ENCODE measurements at regions not wholly inside any gene's neighbourhood (a gene's known extent, or its start where the extent isn't known, plus 50 kb on each side); places are given as distances from the start of the nearest gene placed in this dataset.

DNA sequence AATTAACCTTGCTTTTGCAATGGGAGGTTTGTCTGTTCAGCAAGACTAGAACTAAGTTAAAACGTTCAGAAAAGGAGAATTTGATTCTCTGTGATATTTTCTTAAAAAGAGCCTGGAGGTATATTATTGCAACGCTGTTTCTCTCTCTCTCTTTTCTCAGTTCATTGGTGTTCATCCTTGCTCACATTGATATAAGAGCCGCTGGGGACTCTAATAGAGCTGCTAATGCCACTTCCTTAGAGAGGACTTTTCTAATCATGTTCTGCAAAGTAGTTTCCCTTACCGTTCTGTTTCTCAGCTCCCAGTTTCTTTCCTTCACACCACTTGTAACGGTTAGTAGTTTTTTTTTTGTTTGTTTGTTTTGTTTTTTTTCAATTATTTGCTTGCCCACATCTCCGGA, 203.8 kb downstream of the RWDD3 start:
- no peak for TF ChIP-seq CTCF (IDR thresholded peaks at IDR 0.05)
- TF ChIP-seq EP300 (IDR thresholded peaks at IDR 0.05): no peak
- TF ChIP-seq POLR2A (IDR thresholded peaks at IDR 0.05): no peak
